KOPT-K1 (cell line): ENCODE measurements at regions not wholly inside any gene's neighbourhood (a gene's known extent, or its start where the extent isn't known, plus 50 kb on each side); places are given as distances from the start of the nearest gene placed in this dataset.

Source experiments
- H3K27ac ChIP-seq: fragments of 200-600 bp; sonication (generic); 2 replicates; pipeline ENCODE4 v1.5.1; 2016; ENCODE audit warnings: antibody characterized with exemption, mild to moderate bottlenecking, low read depth, low read length; ENCODE audit not compliant: poor library complexity, severe bottlenecking
- H3K36me3 ChIP-seq: fragments of 200-600 bp; sonication (generic); 2 replicates; pipeline ENCODE4 v1.5.1; 2017; ENCODE audit warnings: antibody characterized with exemption, mild to moderate bottlenecking, low read length, moderate library complexity; ENCODE audit not compliant: insufficient read depth
- H3K9me3 ChIP-seq: fragments of 200-600 bp; sonication (generic); 2 replicates; pipeline ENCODE4 v1.5.1; 2017; ENCODE audit warnings: antibody characterized with exemption, low read length, mild to moderate bottlenecking; ENCODE audit not compliant: insufficient read depth, poor library complexity, severe bottlenecking

DNA sequence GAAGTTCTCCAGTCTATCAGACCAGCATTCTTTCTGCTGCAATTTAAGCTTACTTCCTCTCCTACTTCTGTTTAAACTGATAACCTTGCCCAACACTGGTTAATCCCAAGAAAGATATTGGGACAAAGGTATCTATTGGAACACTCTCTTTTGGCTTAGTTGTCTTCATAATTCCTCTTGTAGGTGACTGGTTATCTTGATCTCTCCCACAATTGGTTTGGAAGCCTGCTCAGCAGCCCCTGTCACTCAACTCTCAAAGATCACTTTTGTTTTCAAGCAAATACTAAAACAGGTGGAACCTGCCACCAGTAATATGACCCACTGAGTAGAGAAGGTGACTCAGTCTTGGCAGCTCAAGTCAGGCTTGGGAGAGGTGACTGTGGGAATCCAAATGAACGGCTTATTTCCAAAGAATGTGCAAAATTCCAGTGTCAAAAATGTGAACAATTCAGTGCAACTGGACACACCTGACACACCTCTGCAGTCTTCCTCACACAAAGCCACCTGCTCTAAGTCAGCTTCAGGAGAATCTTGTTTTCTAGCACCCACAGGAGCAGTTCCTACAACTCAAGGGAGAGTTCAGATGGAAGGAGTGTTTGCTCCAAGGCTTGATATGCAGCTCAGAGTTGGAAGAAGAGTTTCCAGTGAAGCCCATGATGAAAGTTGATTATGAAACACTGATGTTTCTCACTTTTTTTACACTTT, 83.2 kb upstream of the SLC38A2 start:
- Histone ChIP-seq H3K27ac (peak overlapping the region; percentile 46), H3K9me3 (no peaks in the 10 kb centered on the region), H3K36me3 (no peaks in the 10 kb centered on the region)

DNA sequence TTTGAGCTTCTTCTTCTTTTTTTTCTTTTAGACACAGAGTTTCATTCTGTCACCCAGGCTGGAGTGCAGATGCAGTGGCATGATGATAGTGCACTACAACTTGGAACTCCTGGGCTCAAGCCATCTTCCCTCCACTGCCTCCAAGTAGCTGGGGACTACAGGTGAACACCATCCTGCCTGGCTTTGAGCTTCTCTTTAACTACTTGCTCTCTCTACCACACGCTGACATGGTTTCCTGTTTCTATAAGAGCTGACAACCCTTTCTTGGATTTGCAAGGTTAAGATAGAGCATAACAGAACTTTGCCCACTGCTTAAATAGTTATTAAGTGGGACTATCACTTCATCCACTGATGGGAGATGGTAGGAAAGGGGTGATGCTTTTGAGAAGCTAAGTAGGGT, 82.4 kb upstream of the SLC38A2 start:
- no peaks in the 10 kb centered on the region for H3K9me3 ChIP-seq
- H3K36me3 ChIP-seq: no peaks in the 10 kb centered on the region
- peak overlapping the region; percentile 46 for H3K27ac ChIP-seq

- Histone ChIP-seq H3K27ac (no peak overlapping the region), H3K9me3 (no peaks in the 10 kb centered on the region), H3K36me3 (no peaks in the 10 kb centered on the region)
Measured at GRCh38 chr12:46453428-46453827, 80.9 kb upstream of the SLC38A2 start.

DNA sequence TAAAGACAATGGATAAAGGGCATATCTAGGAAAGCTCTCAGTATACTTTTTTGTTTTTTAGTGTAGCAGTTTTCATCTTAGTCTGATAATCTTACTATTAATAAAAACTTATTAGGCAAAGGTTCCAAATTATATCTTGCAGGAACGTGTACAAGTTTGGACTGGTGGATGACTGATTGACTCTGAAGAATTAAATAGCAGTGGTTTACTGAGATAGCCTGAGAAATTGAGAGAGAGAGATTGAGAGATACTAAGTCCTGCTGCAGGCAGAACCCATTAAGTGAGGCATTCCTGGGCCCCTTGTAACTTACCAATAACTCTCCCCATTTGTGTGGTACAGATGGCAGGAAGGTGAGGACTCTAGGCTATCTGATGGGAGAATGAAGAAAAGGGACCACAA, 80.2 kb upstream of the SLC38A2 start:
- no peaks in the 10 kb centered on the region for H3K9me3 ChIP-seq
- no peaks in the 10 kb centered on the region for H3K36me3 ChIP-seq
- H3K27ac ChIP-seq: no peak overlapping the region

GRCh38 chr12:46452061-46452615, 79.6 kb upstream of the SLC38A2 start:
- H3K27ac ChIP-seq: no peak overlapping the region
- H3K36me3 ChIP-seq: no peaks in the 10 kb centered on the region
- no peaks in the 10 kb centered on the region for H3K9me3 ChIP-seq

DNA sequence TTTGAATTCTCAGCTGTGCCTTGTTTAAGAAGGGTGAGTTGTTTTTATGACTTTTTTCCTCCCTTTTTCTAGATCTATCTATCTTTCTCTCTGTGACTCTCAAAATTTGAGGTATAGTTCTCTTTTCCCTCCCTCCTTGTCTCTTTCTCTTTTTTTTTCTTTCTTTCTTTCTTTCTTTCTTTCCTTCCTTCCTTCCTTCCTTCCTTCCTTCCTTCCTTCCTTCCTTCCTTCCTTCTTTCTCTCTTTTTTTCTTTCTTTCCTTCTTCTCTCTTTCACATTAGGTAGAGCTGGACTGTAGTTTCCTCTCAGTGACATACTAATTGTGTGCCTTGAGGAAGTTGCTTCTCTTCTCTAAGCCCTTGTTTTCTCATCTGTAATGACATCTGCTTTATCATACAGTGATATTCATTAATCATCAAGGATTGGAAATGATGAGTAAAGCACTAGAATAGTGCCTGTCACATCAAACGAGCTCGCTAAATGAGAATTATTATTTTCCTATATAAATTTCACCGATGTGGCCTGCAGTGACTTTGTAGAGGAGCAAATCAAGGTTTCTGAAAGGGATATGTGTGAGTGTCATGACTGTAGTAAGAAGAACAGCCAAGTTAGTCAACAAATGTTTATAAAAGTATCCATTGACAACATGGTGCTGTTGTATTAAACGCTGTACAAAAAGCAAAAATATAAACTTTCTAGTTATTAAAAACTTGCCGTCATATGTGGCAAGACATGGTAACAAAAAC, 78.9 kb upstream of the SLC38A2 start:
- H3K36me3 ChIP-seq: no peaks in the 10 kb centered on the region
- no peaks in the 10 kb centered on the region for H3K9me3 ChIP-seq
- no peak overlapping the region for H3K27ac ChIP-seq

- Histone ChIP-seq H3K36me3 (no peaks in the 10 kb centered on the region), H3K9me3 (no peaks in the 10 kb centered on the region), H3K27ac (no peak overlapping the region)
Measured at GRCh38 chr12:46450279-46450748, 77.7 kb upstream of the SLC38A2 start.

GRCh38 chr12:46449856-46450255, 77.3 kb upstream of the SLC38A2 start:
- no peak overlapping the region for H3K27ac ChIP-seq
- no peaks in the 10 kb centered on the region for H3K36me3 ChIP-seq
- H3K9me3 ChIP-seq: no peaks in the 10 kb centered on the region

- H3K36me3 ChIP-seq: no peaks in the 10 kb centered on the region
- no peak overlapping the region for H3K27ac ChIP-seq
- H3K9me3 ChIP-seq: no peaks in the 10 kb centered on the region
Measured at GRCh38 chr12:46449316-46449715, 76.7 kb upstream of the SLC38A2 start.

GRCh38 chr12:46446645-46447044, 74.1 kb upstream of the SLC38A2 start:
- H3K27ac ChIP-seq: no peak overlapping the region

GRCh38 chr12:46445551-46446235, 73.1 kb upstream of the SLC38A2 start:
- Histone ChIP-seq H3K36me3 (no peaks in the 10 kb centered on the region), H3K27ac (no peak overlapping the region), H3K9me3 (no peaks in the 10 kb centered on the region)

More at GRCh38 chr12:46446645-46447044, 74.1 kb upstream of the SLC38A2 start:
- Histone ChIP-seq H3K9me3 (no peaks in the 10 kb centered on the region), H3K36me3 (no peaks in the 10 kb centered on the region)

DNA sequence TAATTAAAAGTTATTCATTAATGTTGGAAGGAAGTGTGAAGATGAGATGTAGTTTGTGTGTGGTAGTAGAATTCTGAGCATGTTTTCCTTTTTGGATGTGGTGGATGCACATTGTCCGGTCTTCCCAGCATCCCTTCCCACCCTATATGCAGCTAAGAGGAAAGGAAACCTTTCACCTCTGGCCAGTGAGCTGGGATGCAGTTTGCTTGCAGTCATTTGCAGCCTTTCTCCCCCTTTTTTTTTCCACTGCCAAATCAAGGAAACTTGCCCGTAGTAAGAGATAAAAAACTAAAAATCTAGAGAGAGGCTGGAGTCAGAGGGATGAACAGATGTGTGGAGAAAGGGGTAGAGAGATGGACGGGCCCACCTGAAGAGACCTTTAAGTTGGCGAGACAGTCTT, 72.5 kb upstream of the SLC38A2 start:
- Histone ChIP-seq H3K9me3 (no peaks in the 10 kb centered on the region), H3K36me3 (no peaks in the 10 kb centered on the region), H3K27ac (no peak overlapping the region)

GRCh38 chr12:46443594-46444263, 71.2 kb upstream of the SLC38A2 start:
- Histone ChIP-seq H3K9me3 (no peaks in the 10 kb centered on the region), H3K27ac (no peak overlapping the region), H3K36me3 (no peaks in the 10 kb centered on the region)

- Histone ChIP-seq H3K9me3 (no peaks in the 10 kb centered on the region), H3K27ac (no peak overlapping the region), H3K36me3 (no peaks in the 10 kb centered on the region)
Measured at GRCh38 chr12:46442738-46443137, 70.2 kb upstream of the SLC38A2 start.

GRCh38 chr12:46442239-46442638, 69.7 kb upstream of the SLC38A2 start:
- no peak overlapping the region for H3K27ac ChIP-seq
- H3K36me3 ChIP-seq: no peaks in the 10 kb centered on the region
- H3K9me3 ChIP-seq: no peaks in the 10 kb centered on the region
